ENCODE measurements at regions not wholly inside any gene's neighbourhood (a gene's known extent, or its start where the extent isn't known, plus 50 kb on each side); places are given as distances from the start of the nearest gene placed in this dataset.

DNA sequence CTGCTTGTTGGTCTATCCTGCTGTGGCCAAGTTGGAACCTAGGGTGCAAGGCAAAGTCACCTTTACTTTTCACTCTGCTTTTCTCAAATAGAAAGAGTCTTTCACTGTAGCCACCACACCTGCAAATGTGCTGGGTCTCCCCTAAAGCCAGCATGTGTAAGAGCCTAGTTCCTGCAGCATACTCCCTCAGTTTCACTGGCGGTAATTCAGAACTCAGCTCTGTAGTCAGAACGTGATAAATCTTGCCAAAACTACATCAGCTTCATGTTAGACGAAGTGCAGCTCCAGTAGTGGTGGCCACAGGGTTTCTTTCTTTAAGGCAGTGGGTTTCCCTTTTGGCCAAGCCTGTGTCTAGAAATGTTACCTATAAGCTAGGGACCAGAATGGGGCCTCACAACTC lies 72.0 kb upstream of the HMGCLL1 start:
- Histone ChIP-seq H3K4me1 (ENCODE audit: control insufficient read depth, insufficient read depth, low read length) (no peaks in the 10 kb centered on the region), H3K27ac (ENCODE audit: low read depth, low read length) (no peak overlapping the region), H3K4me3 (ENCODE audit: low read depth, low read length) (no peak overlapping the region), H3K9me3 (ENCODE audit: control insufficient read depth, insufficient read depth, low read length) (no peaks in the 10 kb centered on the region), H3K27me3 (ENCODE audit: control insufficient read depth, insufficient read depth, low read length) (no peaks in the 10 kb centered on the region), H3K36me3 (ENCODE audit: control insufficient read depth, insufficient read depth, low read length) (no peaks in the 10 kb centered on the region)
- no peak for DNase-seq (ENCODE audit: low read depth in 4 of 6, low spot score in 6 of 6)
- WGBS (ENCODE audit: insufficient coverage), result 79% methylated on average over 3 of the region's 3 CpGs

DNA sequence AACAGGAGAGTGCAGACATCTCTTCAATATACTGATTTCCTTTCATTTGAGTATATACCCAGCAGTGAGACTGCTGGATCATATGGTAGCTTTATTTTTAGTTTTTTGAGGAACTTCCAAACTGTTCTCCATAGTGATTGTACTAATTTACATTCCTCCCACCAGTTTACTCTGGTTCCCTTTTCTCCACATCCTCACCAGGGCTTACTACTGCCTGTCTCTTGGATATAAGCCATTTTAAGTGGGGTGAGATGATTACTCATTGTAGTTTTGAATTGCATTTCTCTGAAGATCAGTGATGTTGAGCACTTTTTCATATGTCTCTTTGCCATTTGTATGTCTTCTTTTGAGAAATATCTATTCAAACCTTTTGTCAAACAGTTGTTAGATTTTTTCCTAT lies 64.9 kb upstream of the HMGCLL1 start:
- no peak overlapping the region for H3K27ac ChIP-seq (ENCODE audit: low read depth, low read length)
- no peaks in the 10 kb centered on the region for H3K36me3 ChIP-seq (ENCODE audit: control insufficient read depth, insufficient read depth, low read length)
- no peaks in the 10 kb centered on the region for H3K27me3 ChIP-seq (ENCODE audit: control insufficient read depth, insufficient read depth, low read length)
- H3K4me3 ChIP-seq (ENCODE audit: low read depth, low read length), result no peak overlapping the region
- no peak for DNase-seq (ENCODE audit: low read depth in 4 of 6, low spot score in 6 of 6)
- no peaks in the 10 kb centered on the region for H3K9me3 ChIP-seq (ENCODE audit: control insufficient read depth, insufficient read depth, low read length)
- H3K4me1 ChIP-seq (ENCODE audit: control insufficient read depth, insufficient read depth, low read length), result no peaks in the 10 kb centered on the region

DNA sequence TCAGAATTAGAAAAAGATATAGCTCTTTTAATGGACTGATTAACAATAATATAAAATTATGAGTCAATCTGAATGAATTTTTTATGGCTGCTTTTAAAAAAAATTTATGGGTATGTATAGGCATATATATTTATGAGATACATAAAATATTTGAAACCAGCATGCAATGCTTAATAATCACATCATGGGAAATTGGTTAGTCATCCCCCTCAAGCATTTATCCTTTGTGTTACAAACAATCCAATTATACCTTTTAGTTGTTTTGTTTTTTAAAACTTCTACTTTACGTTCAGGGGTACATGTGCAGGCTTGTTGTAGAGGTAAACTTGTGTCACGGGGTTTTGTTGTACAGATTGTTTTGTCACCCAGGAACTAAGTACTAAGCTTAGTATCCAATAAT lies 63.4 kb upstream of the HMGCLL1 start:
- H3K4me3 ChIP-seq (ENCODE audit: low read depth, low read length), result no peak overlapping the region
- no peaks in the 10 kb centered on the region for H3K9me3 ChIP-seq (ENCODE audit: control insufficient read depth, insufficient read depth, low read length)
- WGBS (ENCODE audit: insufficient coverage), result no CpG with 5 or more reads among the region's 2 CpGs

DNA sequence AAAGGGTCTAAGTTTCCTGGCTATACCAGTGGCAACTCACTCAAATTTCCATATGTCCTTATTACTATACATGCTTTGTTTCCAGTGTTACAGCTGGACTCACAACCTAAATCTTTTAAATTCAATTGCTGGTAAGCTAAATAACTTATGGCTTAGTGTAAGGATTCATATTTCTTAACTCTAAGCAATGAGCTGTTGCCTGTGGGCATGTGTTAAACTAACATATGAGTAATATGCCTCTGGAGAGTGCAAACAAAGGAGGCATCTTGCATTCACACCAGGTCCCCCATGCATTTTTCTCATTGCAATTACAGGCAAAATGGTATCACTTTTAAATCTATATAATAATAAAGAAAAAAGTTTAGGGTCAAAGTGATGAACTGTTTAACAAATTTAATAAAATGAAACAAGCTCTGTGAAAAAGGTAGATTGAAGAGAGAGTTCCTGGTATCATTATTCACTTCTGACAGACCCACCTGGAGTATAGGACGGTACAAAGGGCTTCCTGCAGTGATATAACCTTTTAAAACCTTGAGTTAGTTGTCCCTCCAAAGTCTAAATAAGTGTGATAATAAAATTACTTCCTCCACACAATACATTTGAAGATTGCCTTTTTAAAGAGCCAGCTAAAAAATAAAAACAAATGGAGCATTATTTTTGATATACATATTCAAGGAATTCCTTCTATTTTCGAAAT lies 57.6 kb upstream of the HMGCLL1 start:
- no CpG with 5 or more reads among the region's 2 CpGs for WGBS (ENCODE audit: insufficient coverage)
- peak in 1 of 6 donors; percentile 5 for DNase-seq (ENCODE audit: low read depth in 4 of 6, low spot score in 6 of 6)
- no peaks in the 10 kb centered on the region for H3K36me3 ChIP-seq (ENCODE audit: control insufficient read depth, insufficient read depth, low read length)

More for the DNA sequence above, 63.4 kb upstream of the HMGCLL1 start:
- no peaks in the 10 kb centered on the region for H3K27me3 ChIP-seq (ENCODE audit: control insufficient read depth, insufficient read depth, low read length)
- no peak overlapping the region for H3K27ac ChIP-seq (ENCODE audit: low read depth, low read length)
- DNase-seq (ENCODE audit: low read depth in 4 of 6, low spot score in 6 of 6), result no peak
- no peaks in the 10 kb centered on the region for H3K36me3 ChIP-seq (ENCODE audit: control insufficient read depth, insufficient read depth, low read length)
- no peaks in the 10 kb centered on the region for H3K4me1 ChIP-seq (ENCODE audit: control insufficient read depth, insufficient read depth, low read length)

DNA sequence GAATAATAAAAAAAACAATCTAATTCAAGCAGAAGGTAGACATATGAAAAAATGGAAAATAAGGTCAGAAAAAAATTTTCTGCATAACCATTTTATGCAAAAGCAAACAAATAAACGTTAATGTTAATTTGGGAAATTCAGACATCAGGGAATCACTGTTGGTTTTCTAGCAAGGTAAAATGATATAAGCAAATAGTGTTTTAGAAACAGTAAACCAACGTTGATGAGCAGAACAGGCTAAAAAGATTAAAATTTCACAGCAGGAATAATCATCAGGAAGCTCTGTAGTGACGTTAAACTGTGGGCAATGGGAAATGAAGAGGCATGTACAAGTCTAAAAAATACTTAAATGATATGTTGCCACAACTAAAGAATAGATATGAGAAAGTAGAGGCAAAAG lies 54.5 kb upstream of the HMGCLL1 start:
- Histone ChIP-seq H3K27ac (ENCODE audit: low read depth, low read length) (no peak overlapping the region), H3K9me3 (ENCODE audit: control insufficient read depth, insufficient read depth, low read length) (no peaks in the 10 kb centered on the region), H3K4me3 (ENCODE audit: low read depth, low read length) (no peak overlapping the region), H3K4me1 (ENCODE audit: control insufficient read depth, insufficient read depth, low read length) (no peaks in the 10 kb centered on the region), H3K27me3 (ENCODE audit: control insufficient read depth, insufficient read depth, low read length) (no peaks in the 10 kb centered on the region), H3K36me3 (ENCODE audit: control insufficient read depth, insufficient read depth, low read length) (no peaks in the 10 kb centered on the region)
- no CpG with 5 or more reads among the region's 3 CpGs for WGBS (ENCODE audit: insufficient coverage)
- peak in 1 of 6 donors; percentile 76 for DNase-seq (ENCODE audit: low read depth in 4 of 6, low spot score in 6 of 6)

More for the DNA sequence above, 57.6 kb upstream of the HMGCLL1 start:
- Histone ChIP-seq H3K27ac (ENCODE audit: low read depth, low read length) (no peak overlapping the region), H3K27me3 (ENCODE audit: control insufficient read depth, insufficient read depth, low read length) (no peaks in the 10 kb centered on the region), H3K9me3 (ENCODE audit: control insufficient read depth, insufficient read depth, low read length) (no peaks in the 10 kb centered on the region), H3K4me1 (ENCODE audit: control insufficient read depth, insufficient read depth, low read length) (no peaks in the 10 kb centered on the region), H3K4me3 (ENCODE audit: low read depth, low read length) (no peak overlapping the region)

DNA sequence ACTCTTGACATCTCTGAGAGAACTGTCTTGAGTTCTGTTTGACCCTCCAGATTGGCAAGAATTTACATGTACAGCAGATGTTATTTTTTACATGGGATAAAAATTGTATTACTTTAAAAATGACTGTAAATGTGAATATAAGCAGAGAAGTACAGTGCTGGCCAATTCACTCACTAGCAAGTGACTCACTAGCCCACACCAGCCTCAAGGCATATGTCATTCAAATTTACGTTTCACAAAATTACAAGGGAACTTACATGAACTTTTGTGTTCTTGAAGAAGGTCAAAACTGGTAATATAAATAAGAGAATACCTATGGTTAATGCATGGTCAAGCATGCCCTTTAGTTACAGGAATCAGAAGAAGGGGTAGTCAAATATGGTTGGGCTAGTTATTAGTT lies 54.0 kb upstream of the HMGCLL1 start:
- no peak overlapping the region for H3K4me3 ChIP-seq (ENCODE audit: low read depth, low read length)
- no peak for DNase-seq (ENCODE audit: low read depth in 4 of 6, low spot score in 6 of 6)
- no peaks in the 10 kb centered on the region for H3K27me3 ChIP-seq (ENCODE audit: control insufficient read depth, insufficient read depth, low read length)
- no peaks in the 10 kb centered on the region for H3K4me1 ChIP-seq (ENCODE audit: control insufficient read depth, insufficient read depth, low read length)
- H3K36me3 ChIP-seq (ENCODE audit: control insufficient read depth, insufficient read depth, low read length), result no peaks in the 10 kb centered on the region
- H3K9me3 ChIP-seq (ENCODE audit: control insufficient read depth, insufficient read depth, low read length), result no peaks in the 10 kb centered on the region
- no CpG with 5 or more reads among the region's 1 CpG for WGBS (ENCODE audit: insufficient coverage)
- H3K27ac ChIP-seq (ENCODE audit: low read depth, low read length), result no peak overlapping the region
